Stimulated activated naive CD8-positive, alpha-beta T cell treated with anti-CD3 and anti-CD28 coated beads, Interleukin-15, Interleukin-2, amounts not matched to agents 100 U/mL and 50 U/mL, for 24 hours (primary cell): ENCODE measurements at regions not wholly inside any gene's neighbourhood (a gene's known extent, or its start where the extent isn't known, plus 50 kb on each side); places are given as distances from the start of the nearest gene placed in this dataset.

Source experiments
- ATAC-seq: fragments of 150-1000 bp; cut with Tn5 transposase; one replicate; pipeline ENCODE4 v1.10.0; 2021
- DNase-seq: peaks from one replicate; pipeline ENCODE4 v3.0.0; 2021

DNA sequence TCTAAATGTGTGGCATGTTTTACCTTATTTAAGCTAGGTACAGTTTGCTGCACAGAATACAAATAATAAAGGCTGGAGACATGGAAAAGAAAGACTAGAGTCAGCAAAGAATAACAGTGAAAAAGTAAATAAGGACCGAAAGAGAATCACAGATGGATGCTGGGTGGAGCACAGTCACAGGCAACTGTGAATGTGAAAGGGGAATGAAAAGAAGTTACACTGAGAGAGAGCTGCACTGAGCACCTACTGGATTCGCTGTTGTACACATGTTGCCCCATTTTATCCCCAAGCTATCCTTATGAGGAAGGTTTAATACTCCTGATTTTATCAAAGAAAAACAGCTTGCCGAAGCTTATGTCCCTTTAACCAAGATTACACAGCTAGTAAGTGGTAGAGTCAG, 165.4 kb upstream of the RGMB start:
- ATAC-seq: no peak

DNA sequence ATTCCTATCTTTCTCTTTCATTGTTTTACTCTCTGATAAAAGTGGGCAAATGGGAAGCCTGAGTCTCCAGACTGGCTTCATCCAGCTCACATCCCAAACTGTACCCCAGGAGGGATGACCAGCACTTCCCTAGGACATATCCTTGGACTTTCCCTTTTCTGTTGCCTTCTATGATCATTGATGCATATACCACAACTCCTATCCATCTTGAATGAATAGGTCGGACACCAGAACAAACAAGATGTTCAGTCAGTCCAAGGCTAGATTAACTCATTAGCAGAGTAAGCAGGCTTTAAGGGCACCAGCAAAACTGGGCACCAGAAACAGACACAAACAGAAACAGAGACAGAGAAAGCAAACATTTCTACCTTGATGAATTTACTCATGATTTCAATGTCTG, 159.1 kb upstream of the RGMB start:
- no peak for ATAC-seq
- no peak for DNase-seq

More for the DNA sequence above, 165.4 kb upstream of the RGMB start:
- DNase-seq: no peak

DNA sequence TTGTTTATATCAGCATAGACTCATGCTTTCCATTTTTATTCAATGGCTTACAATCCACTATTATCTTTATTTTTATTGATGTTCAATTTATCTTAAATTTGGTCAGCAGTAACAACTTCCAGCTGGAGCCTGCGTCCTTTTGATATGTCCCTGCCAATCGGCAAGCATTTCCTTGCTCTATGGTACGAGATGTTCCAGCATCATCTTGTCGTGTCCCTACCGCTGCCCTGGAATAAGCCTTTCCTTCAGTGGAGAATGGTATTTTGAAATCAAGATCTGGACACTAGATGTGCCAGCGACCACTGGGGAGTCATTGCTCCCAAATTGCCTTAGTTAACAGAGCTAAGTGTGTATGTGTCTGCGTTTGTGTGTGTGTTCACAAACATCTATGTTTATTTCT, 151.6 kb upstream of the RGMB start:
- ATAC-seq: no peak

DNA sequence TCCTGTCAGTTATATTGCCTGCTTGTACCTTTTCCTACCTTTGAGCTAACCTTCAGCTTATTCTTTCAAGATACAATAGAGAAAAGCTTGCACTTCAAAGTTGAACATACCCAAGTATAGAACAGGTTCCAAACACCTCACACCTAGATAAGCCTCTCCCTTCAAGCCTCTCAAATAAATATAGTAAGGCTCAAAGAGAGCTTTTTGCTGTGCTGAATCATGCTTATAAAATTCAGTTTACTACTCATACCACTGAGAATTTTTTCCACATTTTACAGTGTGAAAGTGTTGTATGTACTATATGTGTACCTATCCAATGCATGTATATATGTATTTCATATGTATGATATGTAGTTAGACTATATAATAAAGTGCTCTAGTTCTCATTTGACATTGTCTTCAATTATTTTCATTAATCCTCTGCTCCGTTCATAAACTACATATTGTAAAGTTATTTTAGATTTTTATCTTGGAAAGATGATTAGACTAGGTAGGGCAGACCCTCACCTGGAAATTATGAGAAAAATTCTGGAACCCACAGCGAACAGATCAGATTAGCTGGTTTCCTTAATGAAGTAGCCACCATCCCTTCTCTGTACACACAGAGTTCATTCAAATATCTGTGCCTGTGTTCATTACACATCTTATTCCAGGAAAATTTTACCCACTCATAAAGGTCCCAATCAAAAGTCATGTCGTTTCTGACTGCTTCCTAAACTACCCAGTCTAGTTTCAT, 149.2 kb upstream of the RGMB start:
- ATAC-seq (no peak), DNase-seq (no peak)

More for the DNA sequence above, 151.6 kb upstream of the RGMB start:
- no peak for DNase-seq

DNA sequence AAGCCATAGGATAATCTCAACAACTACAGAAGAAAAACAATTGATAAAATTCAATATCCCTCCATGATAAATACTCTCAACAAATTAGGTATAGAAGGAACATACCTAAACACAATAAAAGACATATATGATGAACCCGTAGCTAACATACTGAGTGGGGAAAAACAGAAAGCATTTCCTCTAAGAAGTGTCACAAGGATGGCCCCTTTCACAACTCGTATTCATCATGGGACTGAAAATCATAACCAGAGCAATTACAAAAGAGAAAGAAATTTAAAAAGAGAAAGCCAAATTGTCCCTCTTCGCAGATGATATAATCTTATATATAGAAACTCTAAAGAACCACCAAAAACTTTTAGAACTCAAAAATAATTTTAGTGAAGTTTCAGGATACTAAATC, 146.3 kb upstream of the RGMB start:
- DNase-seq (no peak), ATAC-seq (no peak)

DNA sequence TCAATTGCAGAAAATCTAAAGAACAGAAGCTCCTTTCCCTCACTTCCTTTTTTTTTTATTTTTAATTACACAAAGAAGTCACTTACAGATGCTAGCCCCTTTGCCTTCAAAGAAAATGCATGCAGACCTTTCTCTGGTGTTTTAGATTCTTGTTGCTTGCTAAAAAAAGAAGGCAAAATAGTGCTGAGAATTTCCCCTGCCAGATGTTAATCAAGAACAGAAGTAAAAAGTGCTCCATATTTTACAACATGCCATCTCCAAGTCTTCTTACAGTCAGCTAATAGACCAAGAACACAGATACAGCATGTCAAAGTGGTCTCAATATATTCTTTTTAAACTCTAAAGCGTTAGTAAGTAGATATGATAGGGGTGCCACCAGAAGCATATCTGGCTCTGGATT, 142.8 kb upstream of the RGMB start:
- DNase-seq: no peak
- ATAC-seq: no peak

DNA sequence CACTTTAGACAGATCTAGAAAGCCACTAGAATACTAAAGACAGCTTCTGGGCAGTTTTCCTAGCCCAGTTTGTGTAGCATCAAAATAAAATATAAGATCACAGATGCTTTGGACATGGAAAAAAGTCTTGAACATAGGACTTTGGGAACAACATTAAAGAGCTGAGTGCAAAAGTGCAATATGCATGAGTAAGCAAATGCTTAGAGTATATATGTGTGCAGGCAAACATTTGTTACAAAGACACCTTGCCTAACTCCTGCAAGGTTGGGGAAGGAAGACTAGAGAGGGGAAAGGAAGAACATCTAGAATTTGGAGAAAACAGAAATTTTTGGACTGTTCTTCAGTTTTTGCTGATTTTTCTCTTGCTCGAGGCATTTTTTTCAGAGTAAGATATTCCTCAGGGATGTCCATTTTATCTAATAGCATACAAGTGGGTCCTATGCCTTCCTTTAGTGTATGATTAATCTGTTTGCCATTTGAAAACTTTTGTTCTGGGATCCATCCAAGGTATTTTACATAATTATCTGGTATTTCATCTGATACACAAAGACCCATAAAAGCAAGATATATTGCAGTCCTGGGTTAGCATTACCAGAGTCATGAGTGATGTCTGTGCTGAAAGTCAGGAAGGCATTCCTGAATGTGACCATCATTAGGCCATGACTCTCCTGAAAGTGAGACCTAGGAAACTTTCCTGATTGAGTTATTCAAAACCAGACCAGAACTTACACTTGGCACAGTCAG, 142.0 kb upstream of the RGMB start:
- no peak for ATAC-seq

DNA sequence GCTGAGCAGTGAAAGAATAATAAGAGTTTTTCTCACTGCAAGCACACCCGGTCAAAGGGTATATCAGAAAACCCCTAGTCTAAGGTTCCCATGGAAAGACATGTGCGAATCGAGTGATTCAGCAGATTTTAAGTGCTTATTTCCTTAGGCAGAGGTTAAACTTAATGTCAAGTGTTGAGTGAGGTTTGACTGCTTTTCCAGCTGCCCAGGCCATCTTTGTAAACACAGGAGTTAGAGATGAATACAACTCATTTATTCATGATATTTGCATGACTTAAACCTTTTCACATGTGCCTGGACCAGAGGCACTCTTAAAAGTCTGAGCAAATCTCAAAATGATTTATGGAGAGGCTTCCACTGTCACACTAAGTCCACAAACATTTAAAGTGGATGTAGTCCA, 137.8 kb upstream of the RGMB start:
- ATAC-seq (no peak), DNase-seq (no peak)

More for the DNA sequence above, 142.0 kb upstream of the RGMB start:
- DNase-seq: no peak

DNA sequence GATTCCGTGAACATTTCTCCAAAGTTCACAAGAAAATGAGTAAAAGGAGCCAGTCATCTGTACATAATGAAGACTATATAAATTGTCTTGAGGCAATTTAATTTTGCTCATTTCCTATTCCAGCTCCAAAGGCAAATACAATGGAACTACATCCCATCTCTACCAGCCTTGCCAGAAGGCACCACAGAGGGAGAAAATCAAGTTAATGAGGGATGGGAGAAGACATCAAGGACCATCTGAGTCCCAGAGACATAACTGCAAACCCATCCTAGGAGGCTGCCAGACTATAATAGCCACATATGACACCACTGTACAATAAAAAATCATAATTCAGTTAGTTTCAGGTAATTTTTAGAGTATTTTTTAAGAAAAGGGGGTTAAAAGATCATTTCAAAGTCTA, 136.3 kb upstream of the RGMB start:
- DNase-seq: no peak

DNA sequence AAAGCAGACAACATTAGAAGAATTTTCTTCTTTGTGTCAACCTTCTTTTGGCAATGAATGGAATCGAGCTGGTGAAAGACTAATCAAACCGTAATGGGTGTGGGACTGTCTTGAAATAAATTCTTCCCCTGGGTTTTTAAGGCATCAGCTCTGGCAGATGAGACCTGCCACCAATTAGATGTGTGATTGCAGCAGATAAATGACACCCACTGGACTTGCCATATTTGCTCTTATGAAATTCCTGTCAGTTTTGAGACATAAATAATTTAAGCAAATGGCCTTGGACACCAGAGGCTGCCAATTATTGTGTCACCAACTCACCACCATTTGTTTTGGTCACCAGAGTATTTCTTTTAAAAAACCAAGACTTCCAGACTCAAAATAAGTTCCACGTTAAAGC, 135.9 kb upstream of the RGMB start:
- DNase-seq: no peak
- ATAC-seq: no peak

More for the DNA sequence above, 136.3 kb upstream of the RGMB start:
- no peak for ATAC-seq

DNA sequence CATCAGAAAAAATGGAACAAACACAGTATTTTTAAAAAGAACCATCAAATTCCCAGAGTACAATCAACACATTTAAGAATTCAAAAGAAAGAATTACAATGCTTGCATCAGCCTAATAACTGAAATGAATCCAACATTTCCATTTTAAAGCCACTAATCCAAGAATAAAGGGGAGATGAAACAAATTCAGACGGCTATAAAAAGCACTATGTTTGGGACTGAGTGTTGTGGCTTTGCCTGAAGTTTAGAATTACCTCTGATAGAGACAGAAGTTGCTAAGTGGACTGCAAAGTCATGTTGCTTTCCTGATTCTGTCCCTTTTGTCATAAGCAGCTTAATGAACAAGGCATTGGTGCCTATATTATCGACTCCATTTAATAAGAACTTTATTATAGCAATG, 135.4 kb upstream of the RGMB start:
- ATAC-seq: no peak
- no peak for DNase-seq

DNA sequence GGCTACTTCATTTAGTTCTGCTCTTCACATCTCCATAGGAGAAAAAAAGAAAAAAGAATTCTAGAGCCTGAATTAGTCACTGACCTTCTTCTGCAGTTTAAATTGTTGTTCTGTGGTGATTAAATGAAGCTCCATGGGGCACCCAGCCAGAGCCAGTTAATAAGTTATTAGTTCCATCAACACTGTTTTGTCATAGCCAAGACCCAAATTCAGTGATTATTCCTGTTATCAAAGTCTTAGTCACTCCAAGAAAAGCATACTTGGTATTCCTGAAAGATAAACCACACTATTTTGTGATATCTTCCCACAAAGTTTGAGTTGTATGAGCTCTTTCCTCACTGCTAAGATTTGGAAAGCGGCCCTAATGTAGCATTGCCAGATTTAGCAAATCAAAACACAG, 134.8 kb upstream of the RGMB start:
- DNase-seq: no peak
- ATAC-seq: no peak

DNA sequence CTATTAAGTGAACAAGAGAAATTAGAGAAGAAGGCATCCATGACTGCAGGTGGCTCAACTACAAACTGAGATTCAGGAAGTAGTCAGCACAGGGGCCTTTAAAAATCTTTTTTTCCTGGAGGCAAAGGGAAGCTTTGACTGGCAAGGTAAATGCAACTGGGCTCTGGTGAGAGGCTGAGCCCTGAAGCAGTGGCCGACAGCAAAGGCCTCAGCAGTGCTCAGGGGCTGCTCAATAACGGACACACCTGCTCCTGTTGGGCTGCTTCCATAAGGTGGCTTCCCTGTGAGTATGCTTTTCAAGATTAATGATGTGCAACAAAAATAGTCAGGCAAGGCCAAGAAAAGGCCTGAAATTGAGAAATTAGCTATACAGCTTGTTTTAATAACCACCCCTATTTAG, 134.2 kb upstream of the RGMB start:
- DNase-seq (no peak), ATAC-seq (no peak)

DNA sequence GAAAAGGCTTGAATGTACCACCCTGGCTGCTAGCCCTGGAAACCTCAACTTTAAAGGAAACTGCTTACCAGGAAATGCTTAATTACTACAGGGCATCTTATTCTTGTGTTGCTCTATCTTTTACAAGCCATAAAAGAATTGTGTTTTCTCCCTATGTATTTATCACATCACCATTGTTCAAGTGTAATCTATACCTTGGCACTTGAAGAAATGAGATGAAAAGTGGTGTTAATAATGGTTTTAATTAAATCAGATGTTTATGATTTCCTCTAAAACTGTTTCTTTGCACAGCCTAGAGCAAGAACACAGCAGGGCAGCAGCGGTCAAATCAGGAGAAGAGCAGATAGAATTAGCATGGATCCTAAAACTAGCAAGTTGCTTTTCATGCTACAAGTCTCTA, 131.8 kb upstream of the RGMB start:
- ATAC-seq: no peak
- DNase-seq: no peak

DNA sequence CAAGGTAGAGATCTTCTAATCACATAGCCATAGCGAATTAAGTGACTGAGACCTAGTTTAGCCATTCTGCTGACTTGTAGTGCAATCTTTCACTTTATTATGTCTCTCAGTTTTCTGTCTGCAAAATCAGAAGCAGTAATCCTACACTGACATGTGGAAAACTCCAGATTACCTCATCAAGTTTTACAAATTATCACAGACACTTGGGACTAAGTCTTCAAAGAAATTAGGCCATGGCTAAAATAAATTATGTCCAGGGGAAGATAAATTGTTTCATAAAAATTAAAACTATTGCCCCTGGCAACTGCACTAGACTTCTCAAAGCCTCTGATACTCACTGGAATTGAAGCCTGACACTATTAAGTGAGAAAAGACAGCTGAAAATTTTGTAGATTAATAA, 129.9 kb upstream of the RGMB start:
- DNase-seq: no peak
- ATAC-seq: no peak

DNA sequence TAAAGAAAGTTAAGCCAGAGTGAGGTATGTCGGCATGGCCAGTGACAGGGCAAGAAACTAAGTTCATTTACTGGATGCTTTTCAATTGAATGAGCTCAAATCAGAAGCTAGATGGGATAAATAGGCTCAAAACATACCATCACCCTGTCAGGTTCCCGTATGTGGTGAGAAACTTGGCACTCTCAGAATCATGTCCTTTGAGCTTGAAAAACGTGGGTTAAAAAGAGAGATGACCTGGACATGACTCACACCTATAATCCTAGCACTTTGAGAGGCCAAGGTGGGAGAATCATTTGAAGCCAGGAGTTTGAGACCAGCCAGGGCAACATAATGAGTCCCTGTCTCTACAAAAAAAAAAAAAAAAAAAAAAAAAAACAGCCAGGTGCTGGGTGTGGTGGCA, 121.7 kb upstream of the RGMB start:
- DNase-seq: no peak
- ATAC-seq: no peak

DNA sequence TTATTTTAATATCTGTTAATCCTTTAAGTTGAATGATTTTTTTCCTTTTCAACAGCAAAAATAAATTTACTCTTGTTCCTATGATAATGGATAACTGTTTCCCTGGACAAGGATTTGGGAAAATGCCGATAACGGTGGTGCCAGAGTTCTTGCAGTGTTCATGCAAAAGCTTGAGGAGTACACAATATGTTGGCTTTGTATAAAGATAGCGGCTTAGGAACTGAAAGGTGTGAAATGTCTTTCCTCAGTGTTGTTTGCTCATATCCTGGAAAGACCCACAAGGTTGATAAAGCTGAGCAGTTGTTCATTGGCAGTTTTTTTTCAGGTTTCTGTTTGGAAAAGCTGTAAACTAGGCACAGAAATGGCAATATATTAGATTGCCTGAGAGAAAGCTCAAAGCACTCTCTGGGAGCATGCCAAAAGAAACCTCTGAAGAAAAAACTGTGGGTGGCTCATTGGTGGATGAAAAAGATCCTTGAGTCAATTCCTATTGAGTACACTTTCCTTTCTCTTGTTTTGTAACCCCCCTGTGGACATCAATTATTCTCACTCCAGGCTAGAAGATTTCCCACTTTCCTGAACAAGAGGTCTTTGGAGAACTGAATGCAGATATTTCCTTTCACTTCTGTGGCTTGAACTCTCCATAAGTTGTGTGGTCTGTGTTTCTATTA, 117.2 kb upstream of the RGMB start:
- ATAC-seq (no peak), DNase-seq (no peak)

DNA sequence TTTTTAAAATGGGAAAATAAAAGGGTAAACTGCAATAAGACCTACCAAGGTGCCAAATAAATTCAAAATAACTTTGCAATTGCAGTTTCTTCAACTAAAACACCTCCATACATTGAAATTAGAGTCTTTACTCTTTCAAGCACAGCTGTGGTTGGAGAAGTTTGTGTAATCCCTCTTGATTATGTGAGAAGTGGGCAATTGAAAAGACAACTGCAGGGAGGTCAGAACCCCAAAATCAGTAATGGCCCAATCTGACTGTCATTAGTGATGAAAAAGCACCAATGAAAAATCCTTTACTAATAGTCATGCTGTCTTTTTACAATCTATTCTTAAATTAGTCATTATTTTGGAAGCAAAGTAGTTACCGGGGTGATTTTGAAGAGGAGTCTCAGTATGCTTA, 116.7 kb upstream of the RGMB start:
- no peak for DNase-seq
- no peak for ATAC-seq

DNA sequence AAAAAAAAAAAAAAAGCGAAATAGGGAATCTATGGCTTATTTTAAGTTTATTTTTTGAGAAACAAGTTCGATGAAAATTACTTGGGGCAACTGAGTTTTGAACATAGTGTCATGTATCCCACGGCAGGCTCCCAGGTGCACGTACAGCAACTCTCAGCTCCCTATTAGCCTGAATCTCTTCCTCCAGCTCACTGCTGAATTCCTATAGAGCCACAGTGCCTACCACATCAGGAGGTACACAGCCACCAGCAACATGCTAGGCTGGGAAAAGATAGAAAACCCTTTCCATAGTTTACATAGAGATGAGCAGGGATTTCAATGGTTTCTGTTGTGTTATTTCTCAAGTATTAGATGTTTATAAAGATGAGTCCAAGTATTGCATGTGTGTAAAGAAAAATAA, 115.9 kb upstream of the RGMB start:
- ATAC-seq (no peak), DNase-seq (no peak)

DNA sequence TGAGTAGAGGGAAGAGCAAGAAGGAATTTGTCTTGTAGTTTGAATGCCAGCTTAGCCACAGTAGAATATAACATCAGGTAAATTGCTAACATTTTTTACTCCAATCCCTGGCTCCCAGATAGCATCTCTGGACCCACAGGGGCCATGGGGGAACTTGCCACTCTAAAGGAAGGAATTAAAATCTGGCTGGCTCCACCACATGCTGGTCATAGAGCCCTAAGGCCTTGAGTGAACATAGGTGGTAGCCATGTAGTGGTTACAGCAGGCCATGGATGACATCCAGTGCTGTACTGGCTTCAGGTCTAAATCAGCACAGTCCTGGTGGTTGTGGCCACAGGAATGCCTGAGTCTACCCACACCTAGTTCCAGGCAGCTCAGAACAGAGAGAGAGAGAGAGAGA, 109.9 kb upstream of the RGMB start:
- no peak for ATAC-seq

DNA sequence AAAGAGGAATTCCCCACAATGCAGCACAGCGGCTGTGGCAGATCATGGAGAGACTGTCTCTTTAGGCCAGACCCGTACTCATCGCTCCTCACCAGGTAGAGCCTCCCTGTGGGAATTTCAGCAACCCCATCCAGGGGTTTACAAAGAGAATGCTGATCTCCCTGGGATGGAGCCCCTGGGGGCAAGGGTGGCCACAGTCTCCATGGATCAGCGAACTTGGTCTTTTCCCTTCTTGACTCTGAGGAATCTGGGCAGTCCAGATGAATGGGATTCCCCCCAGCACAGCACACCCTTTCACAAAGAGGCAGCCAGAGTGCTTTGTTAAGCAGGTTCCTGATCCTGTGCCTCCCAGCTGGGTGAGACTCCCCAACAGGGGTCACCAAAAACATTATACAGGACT, 108.7 kb upstream of the RGMB start:
- DNase-seq: no peak
- no peak for ATAC-seq

More for the DNA sequence above, 109.9 kb upstream of the RGMB start:
- no peak for DNase-seq

DNA sequence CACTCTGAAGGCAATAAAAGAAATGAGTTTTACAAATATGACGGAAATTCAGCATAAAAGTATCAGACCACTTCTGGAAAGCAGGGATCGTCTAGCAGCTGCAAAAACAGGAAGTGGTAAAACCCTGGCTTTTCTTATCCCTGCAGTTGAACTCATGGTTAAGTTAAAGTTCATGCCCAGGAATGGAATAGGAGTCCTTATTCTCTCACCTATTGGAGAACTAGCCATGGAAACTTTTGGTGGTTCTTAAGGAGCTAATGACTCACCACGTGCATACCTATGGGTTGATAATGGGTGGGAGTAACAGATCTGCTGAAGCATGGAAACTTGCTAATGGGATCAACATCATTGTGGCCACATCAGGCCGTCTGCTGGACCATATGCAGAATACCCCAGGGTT, 93.5 kb upstream of the RGMB start:
- DNase-seq (no peak), ATAC-seq (no peak)

DNA sequence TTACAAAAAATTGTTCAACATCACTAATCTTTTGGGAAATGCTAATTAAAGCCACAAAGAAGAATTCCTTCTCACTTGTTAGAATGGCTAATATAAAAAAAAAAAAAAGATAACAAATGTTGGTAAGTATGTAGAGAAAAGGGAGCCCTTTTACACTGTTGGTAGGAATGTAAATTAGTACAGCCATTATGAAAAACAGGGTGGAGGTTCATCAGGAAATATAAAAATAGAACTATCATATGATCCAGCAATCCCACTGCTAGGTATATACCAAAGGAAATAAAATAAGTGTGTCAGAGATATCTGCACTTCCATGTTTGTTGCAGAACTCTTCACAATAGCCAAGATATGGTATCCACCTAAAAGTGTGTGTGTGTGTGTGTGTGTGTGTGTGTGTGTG, 83.5 kb upstream of the RGMB start:
- no peak for ATAC-seq

DNA sequence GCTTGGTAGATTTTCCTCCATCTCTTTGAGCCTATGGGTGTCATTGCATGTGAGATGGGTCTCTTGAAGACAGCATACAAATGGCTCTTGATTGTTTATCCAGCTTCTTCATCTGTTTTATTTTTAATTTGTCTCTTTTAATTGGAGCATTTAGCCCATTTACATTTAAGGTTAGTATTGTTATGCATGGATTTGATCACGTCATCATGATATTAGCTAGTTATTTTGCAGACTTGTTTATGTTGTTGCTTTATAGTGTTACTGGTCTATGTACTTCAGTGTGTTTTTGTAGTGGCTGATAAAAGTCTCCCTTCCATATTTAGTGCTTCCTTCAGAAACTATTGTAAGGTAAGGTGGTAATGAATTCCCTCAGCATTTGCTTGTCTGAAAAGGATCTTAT, 78.6 kb upstream of the RGMB start:
- DNase-seq: no peak
- ATAC-seq: no peak

More for the DNA sequence above, 83.5 kb upstream of the RGMB start:
- DNase-seq: no peak
